ENCODE measurements at regions not wholly inside any gene's neighbourhood (a gene's known extent, or its start where the extent isn't known, plus 50 kb on each side); places are given as distances from the start of the nearest gene placed in this dataset.
"Not testable (repeated sequence)": the region's sequence is repeated elsewhere in the genome, so short reads cannot be mapped to it uniquely, and the experiment has no call there.

- DNase-seq (ENCODE audit: low read depth) = no peak
Measured at GRCh38 chr11:96508861-96509260, 119.0 kb downstream of the JRKL start.

DNA sequence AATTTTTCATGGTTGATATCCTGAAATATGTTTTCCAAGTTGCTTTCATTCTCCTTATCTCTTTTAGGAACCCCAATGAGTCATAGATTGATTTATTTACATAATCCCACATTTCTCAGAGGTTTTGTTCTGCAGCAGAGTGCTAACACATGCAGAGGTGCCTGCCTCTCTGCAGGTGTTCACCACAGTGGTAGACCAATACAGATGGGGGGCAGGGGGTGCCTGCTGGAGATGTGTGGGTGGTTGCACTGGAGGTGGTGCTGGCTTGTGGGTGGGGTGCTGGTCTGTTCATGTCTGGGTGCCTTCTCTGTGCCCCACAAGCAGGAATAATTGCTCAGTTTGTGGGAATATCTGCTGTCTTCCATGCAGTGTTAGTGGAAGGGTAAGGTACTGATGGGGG, 131.1 kb downstream of the JRKL start:
- DNase-seq (ENCODE audit: low read depth) = no peak

DNA sequence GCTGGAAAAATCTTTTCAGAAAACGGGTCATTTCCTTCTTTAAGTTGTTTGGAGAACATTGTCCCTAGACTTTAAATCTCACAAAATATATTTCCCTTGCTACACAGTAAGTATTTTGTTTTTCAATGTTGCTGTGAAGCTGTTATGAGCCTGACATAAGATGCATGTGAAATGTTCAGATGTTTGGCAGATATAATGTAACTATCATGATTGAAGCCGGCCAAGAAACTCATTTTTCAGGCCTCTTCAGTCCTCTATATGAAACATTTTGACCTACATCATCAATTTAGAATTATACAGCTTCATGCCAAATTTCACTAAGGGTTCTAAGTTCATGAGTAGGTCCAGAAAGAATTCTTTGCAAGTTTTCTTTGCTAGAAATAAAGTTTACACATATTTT, 133.8 kb downstream of the JRKL start:
- DNase-seq (ENCODE audit: low read depth) = no peak

DNA sequence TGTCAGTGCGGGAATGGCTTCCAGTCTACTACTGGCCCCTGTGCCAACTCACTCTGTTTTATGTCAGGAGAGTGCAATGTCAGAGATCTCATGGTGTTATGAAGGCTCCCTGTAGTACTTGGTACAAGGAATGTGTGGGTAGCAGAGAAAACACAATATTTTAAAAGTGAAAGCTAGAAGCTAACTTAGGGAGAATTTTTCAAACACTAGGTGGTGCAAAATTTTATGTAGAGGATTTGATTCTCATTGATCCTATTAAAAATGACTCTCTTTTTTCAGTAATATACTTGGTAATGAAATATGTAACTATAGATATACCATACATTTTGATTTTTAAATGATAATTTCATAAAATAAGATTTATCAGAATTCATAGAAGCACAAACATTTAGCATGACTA, 134.7 kb downstream of the JRKL start:
- DNase-seq (ENCODE audit: low read depth) = peak; percentile 3

GRCh38 chr11:96530473-96530872, 140.7 kb downstream of the JRKL start:
- DNase-seq (ENCODE audit: low read depth) = no peak

DNA sequence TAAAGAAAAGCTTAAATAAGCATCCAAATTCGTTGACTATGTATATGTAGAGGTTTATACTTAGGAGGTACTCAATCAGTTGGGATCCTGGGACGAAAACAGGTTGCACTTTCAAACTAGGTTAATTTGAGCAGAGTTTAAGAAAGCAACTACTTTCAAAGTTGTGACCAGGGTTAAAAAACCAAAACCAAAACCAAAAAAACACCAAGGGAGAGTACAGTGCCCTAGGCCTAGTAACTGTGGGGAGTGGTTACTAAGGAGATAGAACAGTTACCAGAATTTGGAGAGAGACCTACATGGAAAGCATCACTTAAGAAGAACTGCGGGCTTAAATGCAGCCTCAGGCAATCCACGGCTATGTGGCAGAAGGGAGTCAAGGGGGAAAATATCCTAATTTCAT, 148.3 kb downstream of the JRKL start:
- DNase-seq (ENCODE audit: low read depth) = no peak

DNA sequence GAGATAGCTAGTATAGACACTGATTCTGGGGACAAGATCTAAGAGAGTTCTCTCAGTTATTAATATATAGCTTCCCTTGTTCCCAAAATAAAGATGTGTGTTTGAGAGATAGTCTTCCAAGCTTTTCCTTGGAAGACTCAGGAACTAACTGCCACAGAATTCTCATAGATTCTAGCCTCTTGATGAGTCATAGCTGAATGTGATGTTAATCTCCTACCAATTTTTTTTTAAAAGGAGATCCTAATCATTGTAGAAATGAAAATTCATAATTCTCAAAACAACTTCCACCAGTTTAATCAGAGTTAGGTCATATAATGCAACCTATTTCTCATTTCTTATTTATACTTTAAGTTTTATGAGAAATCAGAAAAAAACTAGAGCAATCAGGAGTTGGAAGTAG, 148.8 kb downstream of the JRKL start:
- DNase-seq (ENCODE audit: low read depth) = no peak

GRCh38 chr11:96540875-96541274, 151.1 kb downstream of the JRKL start:
- no peak for DNase-seq (ENCODE audit: low read depth)

- no peak for DNase-seq (ENCODE audit: low read depth)
Measured at GRCh38 chr11:96543177-96543576, 153.4 kb downstream of the JRKL start.

DNA sequence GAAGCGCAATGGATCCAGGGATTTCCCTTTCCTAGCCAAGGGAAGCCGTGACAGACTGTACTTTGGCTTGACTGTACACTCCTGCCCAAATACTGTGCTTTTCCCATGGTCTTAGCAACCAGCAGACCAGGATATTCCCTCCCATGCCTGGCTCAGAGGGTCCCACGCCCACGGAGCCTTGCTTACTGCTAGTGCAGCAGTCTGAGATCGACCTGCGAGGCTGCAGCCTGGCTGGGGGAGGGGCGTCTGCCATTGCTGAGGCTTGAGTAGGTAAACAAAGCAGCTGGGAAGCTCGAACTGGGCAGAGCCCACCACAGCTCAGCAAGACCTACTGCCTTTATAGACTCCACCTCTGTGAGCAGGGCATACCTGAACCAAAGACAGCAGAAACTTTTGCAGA, 155.4 kb downstream of the JRKL start:
- not testable (repeated sequence) for DNase-seq (ENCODE audit: low read depth)

DNA sequence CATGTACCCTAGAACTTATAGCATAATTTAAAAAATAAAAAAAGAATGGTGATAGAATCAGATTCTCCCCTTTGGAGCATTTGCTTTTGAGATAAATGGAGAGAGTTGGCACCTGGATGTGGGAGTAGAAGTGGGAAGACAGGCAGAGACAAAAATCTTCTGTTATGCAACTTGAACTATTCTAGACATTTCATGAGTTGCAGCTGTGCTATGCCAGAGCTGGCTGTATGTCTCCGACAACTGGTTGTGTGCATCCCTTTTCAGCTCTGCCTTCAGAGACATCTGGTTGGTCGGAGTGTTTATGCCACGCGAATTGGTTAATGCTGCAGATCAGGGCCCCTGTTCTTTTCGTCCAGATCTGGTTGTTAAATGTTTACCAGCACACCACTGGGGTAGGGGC, 161.3 kb downstream of the JRKL start:
- DNase-seq (ENCODE audit: low read depth) = no peak

DNA sequence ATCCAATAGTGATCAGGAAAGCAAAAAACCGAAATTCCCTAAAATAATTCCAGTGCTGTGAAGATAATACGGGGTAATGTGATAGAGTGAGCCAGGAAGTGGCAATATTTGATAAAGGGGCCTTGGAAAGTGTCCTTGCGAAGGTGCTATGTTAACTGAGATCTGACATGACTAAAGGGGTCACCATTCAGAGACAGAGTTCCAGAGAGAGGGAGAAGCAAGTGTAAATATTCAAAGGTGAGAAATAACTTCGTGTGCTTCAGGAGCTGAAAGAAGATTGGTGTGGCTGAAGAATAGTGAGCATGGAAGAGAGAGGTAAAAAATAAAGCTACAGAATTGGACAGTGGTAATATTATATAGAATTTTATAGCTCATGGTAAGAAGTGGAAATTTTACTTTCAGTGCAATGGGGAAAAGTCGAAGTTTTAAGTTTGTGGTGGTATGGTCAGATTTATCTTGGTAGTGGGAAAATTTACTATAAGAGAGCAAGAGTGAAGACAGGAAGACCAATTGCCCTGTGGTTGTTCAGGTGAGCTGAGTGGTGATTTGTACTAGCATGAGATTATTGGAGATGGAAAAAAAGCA, 164.5 kb downstream of the JRKL start:
- DNase-seq (ENCODE audit: low read depth) = no peak

- DNase-seq (ENCODE audit: low read depth) = not testable (repeated sequence)
Measured at GRCh38 chr11:96555826-96556225, 166.0 kb downstream of the JRKL start.

DNA sequence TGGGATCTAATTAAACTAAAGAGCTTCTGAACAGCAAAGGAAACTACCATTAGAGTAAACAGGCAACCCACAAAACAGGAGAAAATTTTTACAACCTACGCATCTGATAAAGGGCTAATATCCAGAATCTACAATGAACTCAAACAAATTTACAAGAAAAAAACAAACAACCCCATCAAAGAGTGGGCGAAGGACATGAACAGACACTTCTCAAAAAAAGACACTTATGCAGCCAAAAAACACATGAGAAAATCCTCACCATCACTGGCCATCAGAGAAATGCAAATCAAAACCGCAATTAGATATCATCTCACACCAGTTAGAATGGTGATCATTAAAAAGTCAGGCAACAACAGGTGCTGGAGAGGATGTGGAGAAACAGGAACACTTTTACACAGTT, 170.9 kb downstream of the JRKL start:
- not testable (repeated sequence) for DNase-seq (ENCODE audit: low read depth)

GRCh38 chr11:96567176-96567575, 177.4 kb downstream of the JRKL start:
- peak; percentile 37 for DNase-seq (ENCODE audit: low read depth)

- DNase-seq (ENCODE audit: low read depth) = peak; percentile 6
Measured at GRCh38 chr11:96567667-96568066, 177.9 kb downstream of the JRKL start.

- DNase-seq (ENCODE audit: low read depth) = no peak
Measured at GRCh38 chr11:96576383-96576782, 186.6 kb downstream of the JRKL start.

GRCh38 chr11:96578379-96578778, 188.6 kb downstream of the JRKL start:
- no peak for DNase-seq (ENCODE audit: low read depth)

DNA sequence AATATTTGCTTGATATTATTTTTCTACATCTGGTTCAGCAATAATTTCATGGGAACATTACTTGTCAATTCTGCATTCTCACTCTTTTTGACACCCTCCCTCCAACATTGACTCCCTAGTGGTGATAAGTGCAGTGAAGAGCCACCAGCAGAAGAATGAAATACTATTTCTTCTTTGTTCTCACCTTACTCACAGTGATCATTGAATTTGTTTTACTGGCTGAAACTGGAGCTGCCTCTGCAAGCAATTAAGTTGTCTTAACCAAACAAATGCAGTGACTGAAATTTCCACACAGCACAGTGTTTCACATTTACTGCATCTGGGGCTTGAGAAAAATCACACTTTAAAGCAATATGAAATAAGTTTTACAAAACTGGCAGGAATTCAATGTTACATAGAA, 189.8 kb downstream of the JRKL start:
- DNase-seq (ENCODE audit: low read depth) = no peak

- no peak for DNase-seq (ENCODE audit: low read depth)
Measured at GRCh38 chr11:96580476-96581040, 190.7 kb downstream of the JRKL start.

GRCh38 chr11:96585944-96586880, 196.4 kb downstream of the JRKL start:
- not testable (repeated sequence) for DNase-seq (ENCODE audit: low read depth)

DNA sequence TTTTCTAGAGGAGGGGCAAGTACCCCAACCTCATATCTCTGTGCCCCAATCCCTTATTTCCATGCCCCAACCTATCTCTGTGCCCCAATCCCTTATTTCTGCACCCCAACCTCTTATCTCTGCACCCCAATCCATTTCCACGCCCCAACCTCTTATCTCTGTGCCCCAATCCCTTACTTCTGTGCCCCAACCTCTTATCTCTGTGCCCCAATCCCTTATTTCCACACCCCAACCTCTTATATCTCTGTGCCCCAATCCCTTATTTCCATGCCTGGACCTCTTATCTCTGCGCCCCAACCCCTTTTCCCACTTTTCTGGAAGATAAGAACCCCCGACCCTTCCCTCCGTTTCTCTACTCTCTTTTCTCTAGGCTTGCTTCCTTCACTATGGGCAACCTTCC, 199.0 kb downstream of the JRKL start:
- not testable (repeated sequence) for DNase-seq (ENCODE audit: low read depth)

Data from myocyte (in vitro differentiated cells).